ENCODE measurements at regions not wholly inside any gene's neighbourhood (a gene's known extent, or its start where the extent isn't known, plus 50 kb on each side); places are given as distances from the start of the nearest gene placed in this dataset.

DNA sequence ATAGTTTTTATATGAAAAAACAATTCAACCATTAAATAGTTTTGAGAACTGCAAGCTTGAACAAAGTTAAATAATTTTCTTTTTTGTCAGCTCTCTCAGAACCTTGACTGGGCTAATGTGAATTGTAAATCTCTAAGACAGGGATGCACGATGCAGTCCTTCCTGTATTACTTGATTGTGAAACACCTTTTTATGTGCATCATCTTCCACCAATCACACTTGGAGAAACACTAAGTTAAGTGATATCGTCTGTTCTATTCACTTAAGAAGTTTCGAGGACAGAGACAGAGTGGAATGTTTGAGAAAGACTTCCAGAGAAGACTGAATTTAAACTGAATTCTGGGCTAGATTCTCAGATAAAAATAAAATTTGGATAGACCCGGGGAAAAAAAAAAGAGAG is 238.2 kb downstream of the MREG start:
- Histone ChIP-seq H3K27ac (ENCODE audit: low read depth in 1 of 3, low read length in 2 of 3) (no peak overlapping the region), H3K9me3 (ENCODE audit: control insufficient read depth in 2 of 2, insufficient read depth in 1 of 2, low read depth in 1 of 2, low read length in 1 of 2) (no peaks in the 10 kb centered on the region), H3K4me3 (ENCODE audit: low read depth in 1 of 3, low read length in 3 of 3) (no peak overlapping the region), H3K4me1 (ENCODE audit: control insufficient read depth in 3 of 3, insufficient read depth in 2 of 3, low read depth in 1 of 3, low read length in 2 of 3) (peaks cover 0 to 10% (median 0%) of the 10 kb centered on the region in 3 donors), H3K36me3 (ENCODE audit: control insufficient read depth in 3 of 3, insufficient read depth in 2 of 3, low read depth in 1 of 3, low read length in 3 of 3) (no peaks in the 10 kb centered on the region), H3K27me3 (ENCODE audit: control insufficient read depth in 3 of 3, insufficient read depth in 3 of 3, low read length in 3 of 3) (no peaks in the 10 kb centered on the region)
- no peak for FAIRE-seq
- 58 to 74% (median 60%) methylated on average over 4 of the region's 4 CpGs for WGBS, 3 donors
- DNase-seq: no peak

DNA sequence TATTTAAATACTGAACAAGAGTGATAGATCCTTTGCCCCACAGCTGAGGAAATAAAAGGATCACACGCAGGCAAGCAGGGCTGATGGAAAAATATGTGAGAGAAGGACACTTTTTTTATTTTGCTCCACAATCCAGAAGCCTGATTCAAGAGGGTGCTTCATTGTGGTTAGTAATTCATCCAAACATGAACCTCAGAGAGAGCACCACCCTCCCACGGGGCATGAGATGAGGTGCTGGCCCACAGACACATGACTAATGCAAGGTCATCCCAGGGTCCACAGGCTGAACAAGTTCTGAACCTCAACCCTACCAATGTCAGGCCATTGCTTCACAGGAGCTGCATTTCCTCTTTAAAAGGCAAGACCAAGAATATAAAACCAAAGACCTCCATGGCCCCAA is 239.6 kb downstream of the MREG start:
- no peaks in the 10 kb centered on the region for H3K27me3 ChIP-seq (ENCODE audit: control insufficient read depth in 3 of 3, insufficient read depth in 3 of 3, low read length in 3 of 3)
- no peaks in the 10 kb centered on the region for H3K9me3 ChIP-seq (ENCODE audit: control insufficient read depth in 2 of 2, insufficient read depth in 1 of 2, low read depth in 1 of 2, low read length in 1 of 2)
- peak in 1 of 2 donors; percentile 17 for DNase-seq
- FAIRE-seq: no peak
- H3K4me3 ChIP-seq (ENCODE audit: low read depth in 1 of 3, low read length in 3 of 3): no peak overlapping the region
- no peaks in the 10 kb centered on the region for H3K36me3 ChIP-seq (ENCODE audit: control insufficient read depth in 3 of 3, insufficient read depth in 2 of 3, low read depth in 1 of 3, low read length in 3 of 3)
- H3K4me1 ChIP-seq (ENCODE audit: control insufficient read depth in 3 of 3, insufficient read depth in 2 of 3, low read depth in 1 of 3, low read length in 2 of 3): peaks cover 0 to 10% (median 0%) of the 10 kb centered on the region in 3 donors
- H3K27ac ChIP-seq (ENCODE audit: low read depth in 1 of 3, low read length in 2 of 3): no peak overlapping the region
- 63 to 69% (median 65%) methylated on average over 2 of the region's 2 CpGs for WGBS, 3 donors

DNA sequence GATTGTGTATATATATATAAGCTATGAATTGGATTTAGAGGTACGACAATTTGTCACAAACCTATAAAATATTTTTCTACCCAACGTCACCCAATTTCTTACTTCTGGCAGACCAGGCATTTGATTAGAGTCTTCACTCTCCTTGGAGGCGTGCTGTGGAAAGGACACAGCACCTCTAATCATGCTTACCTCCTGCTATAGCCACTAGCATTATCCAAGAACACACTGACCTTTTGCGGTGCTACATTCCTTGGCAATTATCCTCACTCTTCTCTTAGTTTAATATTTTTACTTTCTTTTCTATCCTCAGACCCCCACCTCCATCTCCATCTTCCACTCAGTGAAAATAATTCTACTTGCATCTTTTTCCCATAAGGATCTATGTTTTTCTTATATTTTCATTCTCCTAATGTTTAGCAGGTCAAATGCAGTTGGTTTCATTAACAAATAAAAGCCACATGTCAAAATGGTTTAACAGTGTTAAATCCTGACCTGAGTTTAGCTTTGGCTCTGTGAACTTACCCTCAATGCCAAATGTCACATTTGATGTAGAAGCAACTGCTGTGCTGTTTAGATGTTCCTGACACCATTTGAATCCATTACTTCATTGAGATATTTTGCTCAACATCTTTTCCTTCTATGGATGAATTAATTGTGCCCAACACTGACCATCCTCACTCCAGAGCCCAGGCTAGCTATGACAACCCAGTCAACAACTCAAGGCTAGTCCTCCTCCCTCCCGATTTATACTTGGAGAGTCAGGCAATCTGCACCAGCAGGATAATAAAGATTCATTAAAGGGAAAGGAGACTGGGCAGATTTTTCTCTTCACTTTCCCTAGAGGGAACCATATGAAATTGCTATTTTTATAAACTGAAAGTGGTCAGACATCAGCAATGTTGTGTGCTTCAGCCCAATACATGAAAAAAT is 240.5 kb downstream of the MREG start:
- DNase-seq: no peak
- Histone ChIP-seq H3K9me3 (ENCODE audit: control insufficient read depth in 2 of 2, insufficient read depth in 1 of 2, low read depth in 1 of 2, low read length in 1 of 2) (no peaks in the 10 kb centered on the region), H3K36me3 (ENCODE audit: control insufficient read depth in 3 of 3, insufficient read depth in 2 of 3, low read depth in 1 of 3, low read length in 3 of 3) (no peaks in the 10 kb centered on the region), H3K27ac (ENCODE audit: low read depth in 1 of 3, low read length in 2 of 3) (no peak overlapping the region), H3K4me1 (ENCODE audit: control insufficient read depth in 3 of 3, insufficient read depth in 2 of 3, low read depth in 1 of 3, low read length in 2 of 3) (peaks cover 0 to 10% (median 0%) of the 10 kb centered on the region in 3 donors), H3K27me3 (ENCODE audit: control insufficient read depth in 3 of 3, insufficient read depth in 3 of 3, low read length in 3 of 3) (no peaks in the 10 kb centered on the region), H3K4me3 (ENCODE audit: low read depth in 1 of 3, low read length in 3 of 3) (no peak overlapping the region)
- FAIRE-seq: no peak
- 80 to 88% (median 88%) methylated on average over 5 of the region's 5 CpGs for WGBS, 3 donors

DNA sequence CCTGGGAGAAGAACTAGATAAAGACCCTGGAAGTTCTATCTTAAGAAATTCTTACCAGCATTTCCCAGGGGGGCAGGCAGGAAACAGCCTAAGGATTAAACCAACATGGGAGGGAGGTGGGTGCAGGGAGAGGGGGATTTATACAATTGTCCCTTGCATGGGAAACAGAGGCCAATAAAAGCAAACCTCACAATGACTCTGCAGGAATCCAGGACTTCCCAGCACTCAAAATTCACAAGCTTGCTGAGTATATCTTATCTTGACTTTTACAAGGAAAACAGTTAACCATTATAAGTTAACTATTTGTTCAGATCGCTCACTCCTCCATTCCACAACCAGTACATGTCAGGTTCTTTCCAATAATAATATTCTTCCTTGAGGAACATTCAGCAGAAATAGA is 241.3 kb downstream of the MREG start:
- 32 to 61% (median 43%) methylated on average over 1 of the region's 1 CpG for WGBS, 3 donors
- H3K36me3 ChIP-seq (ENCODE audit: control insufficient read depth in 3 of 3, insufficient read depth in 2 of 3, low read depth in 1 of 3, low read length in 3 of 3): no peaks in the 10 kb centered on the region
- H3K9me3 ChIP-seq (ENCODE audit: control insufficient read depth in 2 of 2, insufficient read depth in 1 of 2, low read depth in 1 of 2, low read length in 1 of 2): no peaks in the 10 kb centered on the region
- H3K4me3 ChIP-seq (ENCODE audit: low read depth in 1 of 3, low read length in 3 of 3): no peak overlapping the region
- H3K27ac ChIP-seq (ENCODE audit: low read depth in 1 of 3, low read length in 2 of 3): no peak overlapping the region
- FAIRE-seq (no peak), DNase-seq (peak in 1 of 2 donors; percentile 33)
- peaks cover 0 to 10% (median 0%) of the 10 kb centered on the region in 3 donors for H3K4me1 ChIP-seq (ENCODE audit: control insufficient read depth in 3 of 3, insufficient read depth in 2 of 3, low read depth in 1 of 3, low read length in 2 of 3)
- no peaks in the 10 kb centered on the region for H3K27me3 ChIP-seq (ENCODE audit: control insufficient read depth in 3 of 3, insufficient read depth in 3 of 3, low read length in 3 of 3)

DNA sequence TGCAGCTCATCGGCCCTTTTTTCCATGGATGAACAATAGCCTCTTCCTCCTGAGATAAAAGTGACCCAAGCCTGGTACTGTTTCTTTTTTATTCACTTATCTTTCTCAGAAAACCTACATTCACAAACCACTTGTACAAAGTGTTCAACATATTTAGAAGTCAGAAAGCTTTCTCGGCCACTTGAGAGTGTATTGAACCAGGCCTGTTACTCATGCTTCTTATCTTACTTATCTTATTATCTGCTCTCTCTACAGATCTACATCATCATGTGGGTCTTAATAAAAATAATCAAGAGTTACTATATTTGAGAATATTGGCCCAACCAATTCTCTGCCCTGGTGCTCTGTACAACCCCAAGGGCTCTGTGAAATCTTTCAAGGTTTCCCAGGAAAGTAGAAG is 242.1 kb downstream of the MREG start:
- no peaks in the 10 kb centered on the region for H3K27me3 ChIP-seq (ENCODE audit: control insufficient read depth in 3 of 3, insufficient read depth in 3 of 3, low read length in 3 of 3)
- H3K4me3 ChIP-seq (ENCODE audit: low read depth in 1 of 3, low read length in 3 of 3): no peak overlapping the region
- no peak for DNase-seq
- H3K9me3 ChIP-seq (ENCODE audit: control insufficient read depth in 2 of 2, insufficient read depth in 1 of 2, low read depth in 1 of 2, low read length in 1 of 2): no peaks in the 10 kb centered on the region
- H3K27ac ChIP-seq (ENCODE audit: low read depth in 1 of 3, low read length in 2 of 3): no peak overlapping the region
- WGBS, 3 donors: 88 to 99% (median 92%) methylated on average over 2 of the region's 2 CpGs
- no peaks in the 10 kb centered on the region for H3K36me3 ChIP-seq (ENCODE audit: control insufficient read depth in 3 of 3, insufficient read depth in 2 of 3, low read depth in 1 of 3, low read length in 3 of 3)
- FAIRE-seq: no peak
- peaks cover 0 to 10% (median 0%) of the 10 kb centered on the region in 3 donors for H3K4me1 ChIP-seq (ENCODE audit: control insufficient read depth in 3 of 3, insufficient read depth in 2 of 3, low read depth in 1 of 3, low read length in 2 of 3)

DNA sequence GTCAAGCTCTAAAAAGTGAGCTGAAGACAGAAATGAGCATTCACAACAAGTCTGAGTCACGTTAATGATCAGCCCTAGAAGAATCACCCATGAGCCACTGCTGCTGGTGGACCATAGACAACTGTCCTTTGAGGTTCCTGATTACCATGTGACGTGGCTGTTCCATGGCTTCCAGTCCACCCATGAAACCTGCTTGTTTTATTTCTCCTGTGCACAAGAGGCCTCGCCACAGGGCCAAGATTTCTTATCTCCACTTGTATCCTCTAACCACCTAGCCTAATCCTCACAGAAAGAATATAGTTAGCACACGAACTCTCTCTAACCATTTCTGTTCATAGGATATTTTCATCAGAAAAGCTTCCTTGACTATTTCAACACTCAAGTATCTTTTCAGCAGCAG is 242.7 kb downstream of the MREG start:
- H3K4me3 ChIP-seq (ENCODE audit: low read depth in 1 of 3, low read length in 3 of 3): no peak overlapping the region
- H3K27ac ChIP-seq (ENCODE audit: low read depth in 1 of 3, low read length in 2 of 3): no peak overlapping the region
- H3K4me1 ChIP-seq (ENCODE audit: control insufficient read depth in 3 of 3, insufficient read depth in 2 of 3, low read depth in 1 of 3, low read length in 2 of 3): peaks cover 0 to 10% (median 0%) of the 10 kb centered on the region in 3 donors
- H3K36me3 ChIP-seq (ENCODE audit: control insufficient read depth in 3 of 3, insufficient read depth in 2 of 3, low read depth in 1 of 3, low read length in 3 of 3): no peaks in the 10 kb centered on the region
- DNase-seq: peak in 1 of 2 donors; percentile 18
- no peaks in the 10 kb centered on the region for H3K27me3 ChIP-seq (ENCODE audit: control insufficient read depth in 3 of 3, insufficient read depth in 3 of 3, low read length in 3 of 3)
- H3K9me3 ChIP-seq (ENCODE audit: control insufficient read depth in 2 of 2, insufficient read depth in 1 of 2, low read depth in 1 of 2, low read length in 1 of 2): no peaks in the 10 kb centered on the region
- WGBS, 3 donors: 70 to 89% (median 74%) methylated on average over 4 of the region's 4 CpGs
- no peak for FAIRE-seq

DNA sequence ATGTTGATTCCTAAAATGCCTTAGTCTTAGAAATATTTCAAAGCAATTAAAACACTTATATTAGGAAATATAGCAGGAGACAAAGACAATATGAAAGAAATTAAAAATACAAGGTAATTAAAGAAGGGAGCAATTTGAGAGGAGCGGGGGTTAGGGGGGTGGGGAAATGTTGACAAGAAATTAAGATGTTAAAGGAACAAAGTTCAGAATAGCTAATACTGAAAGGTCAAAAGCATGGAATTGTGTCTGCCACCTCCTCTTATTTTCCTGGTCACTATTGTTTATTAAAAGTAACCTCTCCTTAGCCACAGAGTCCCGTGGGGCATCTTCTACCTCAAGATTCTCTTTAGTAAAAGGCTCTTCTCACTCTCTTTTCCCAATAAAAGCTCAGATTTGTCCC is 244.1 kb downstream of the MREG start:
- H3K27ac ChIP-seq (ENCODE audit: low read depth in 1 of 3, low read length in 2 of 3): no peak overlapping the region
- WGBS, 3 donors: 21 to 68% (median 34%) methylated on average over 2 of the region's 2 CpGs
- no peak for DNase-seq
- no peaks in the 10 kb centered on the region for H3K9me3 ChIP-seq (ENCODE audit: control insufficient read depth in 2 of 2, insufficient read depth in 1 of 2, low read depth in 1 of 2, low read length in 1 of 2)
- no peaks in the 10 kb centered on the region for H3K27me3 ChIP-seq (ENCODE audit: control insufficient read depth in 3 of 3, insufficient read depth in 3 of 3, low read length in 3 of 3)
- H3K4me1 ChIP-seq (ENCODE audit: control insufficient read depth in 3 of 3, insufficient read depth in 2 of 3, low read depth in 1 of 3, low read length in 2 of 3): peaks cover 0 to 10% (median 0%) of the 10 kb centered on the region in 3 donors
- no peak overlapping the region for H3K4me3 ChIP-seq (ENCODE audit: low read depth in 1 of 3, low read length in 3 of 3)
- H3K36me3 ChIP-seq (ENCODE audit: control insufficient read depth in 3 of 3, insufficient read depth in 2 of 3, low read depth in 1 of 3, low read length in 3 of 3): no peaks in the 10 kb centered on the region
- no peak for FAIRE-seq

DNA sequence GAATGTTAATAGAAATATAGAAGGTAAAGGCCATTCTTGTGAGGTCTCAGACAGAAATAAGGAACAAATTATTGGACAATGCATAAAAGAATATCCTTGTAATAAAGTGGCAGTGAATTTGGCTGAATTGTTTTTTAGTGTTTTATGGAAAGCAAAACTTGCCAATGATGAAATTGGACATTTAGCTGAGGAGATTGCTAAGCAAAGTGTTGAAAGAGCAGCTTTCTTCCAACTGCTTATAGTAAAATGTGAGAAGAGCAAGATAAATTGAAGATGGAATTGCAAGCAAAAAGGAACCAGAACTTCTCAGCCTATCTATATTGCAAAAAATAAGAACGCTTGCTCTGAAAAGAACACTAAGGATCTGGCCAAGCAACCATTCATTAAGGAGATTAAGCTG is 245.7 kb downstream of the MREG start:
- no peaks in the 10 kb centered on the region for H3K36me3 ChIP-seq (ENCODE audit: control insufficient read depth in 3 of 3, insufficient read depth in 2 of 3, low read depth in 1 of 3, low read length in 3 of 3)
- H3K4me1 ChIP-seq (ENCODE audit: control insufficient read depth in 3 of 3, insufficient read depth in 2 of 3, low read depth in 1 of 3, low read length in 2 of 3): peaks cover 0 to 8% (median 0%) of the 10 kb centered on the region in 3 donors
- no peak overlapping the region for H3K27ac ChIP-seq (ENCODE audit: low read depth in 1 of 3, low read length in 2 of 3)
- DNase-seq (no peak), FAIRE-seq (no peak)
- WGBS, 3 donors: 77 to 93% (median 82%) methylated on average over 1 of the region's 1 CpG
- no peak overlapping the region for H3K4me3 ChIP-seq (ENCODE audit: low read depth in 1 of 3, low read length in 3 of 3)
- no peaks in the 10 kb centered on the region for H3K9me3 ChIP-seq (ENCODE audit: control insufficient read depth in 2 of 2, insufficient read depth in 1 of 2, low read depth in 1 of 2, low read length in 1 of 2)
- H3K27me3 ChIP-seq (ENCODE audit: control insufficient read depth in 3 of 3, insufficient read depth in 3 of 3, low read length in 3 of 3): no peaks in the 10 kb centered on the region
